ENCODE measurements at regions not wholly inside any gene's neighbourhood (a gene's known extent, or its start where the extent isn't known, plus 50 kb on each side); places are given as distances from the start of the nearest gene placed in this dataset.

DNA sequence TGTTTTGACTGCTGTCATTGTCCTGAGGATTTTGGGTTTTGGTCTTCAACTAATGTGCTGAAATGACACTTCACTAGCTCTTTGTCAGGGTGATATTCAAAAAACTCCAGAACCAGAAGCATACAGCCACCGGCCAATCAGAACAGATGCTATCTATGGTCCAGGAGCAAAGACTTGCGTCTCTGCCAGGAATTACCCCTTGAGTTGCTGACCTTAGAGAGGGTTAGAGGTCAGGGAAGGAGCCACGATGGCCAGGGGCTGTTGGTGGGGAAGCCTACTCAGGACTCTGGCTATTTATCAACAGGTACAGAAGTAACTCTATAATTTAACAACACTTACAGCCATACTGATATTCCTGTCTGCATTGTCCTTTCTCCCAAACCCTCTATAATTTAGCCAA lies 356.8 kb downstream of the EFNA5 start:
- Histone ChIP-seq H3K27ac (ENCODE audit: low read depth in 2 of 2, low read length in 1 of 2) (no peak overlapping the region), H3K36me3 (replicated peaks in 1 of 2; ENCODE audit: control insufficient read depth in 1 of 2, insufficient read depth in 2 of 2, low read length in 1 of 2) (no peaks in the 10 kb centered on the region), H3K79me2 (ENCODE audit: insufficient read depth) (no peaks in the 10 kb centered on the region), H4K20me1 (ENCODE audit: insufficient read depth) (no peaks in the 10 kb centered on the region), H3K27me3 (ENCODE audit: insufficient read depth) (no peaks in the 10 kb centered on the region), H2AFZ (ENCODE audit: low read depth) (no peak overlapping the region), H3K9me2 (no peaks in the 10 kb centered on the region), H3K9ac (no peak overlapping the region), H3K4me2 (no peak overlapping the region), H3K9me3 (no peaks in the 10 kb centered on the region), H3F3A (replicated peaks; ENCODE audit: insufficient read depth) (no peaks in the 10 kb centered on the region), H3K4me3 (ENCODE audit: low read depth in 2 of 2, low read length in 1 of 2) (no peak overlapping the region), H3K4me1 (ENCODE audit: control insufficient read depth in 1 of 2, insufficient read depth in 2 of 2, low read depth in 1 of 2, low read length in 1 of 2) (peaks cover 0 to 4% of the 10 kb centered on the region in 2 experiments; a peak in 1 of 4 replicates)
- no peak for TF ChIP-seq RAD21 (IDR thresholded peaks at IDR 0.05; ENCODE audit: low read length)
- no peak for TF ChIP-seq TCF12 (IDR thresholded peaks at IDR 0.05)
- no peak for TF ChIP-seq FOSL2 (IDR thresholded peaks at IDR 0.05; ENCODE audit: borderline replicate concordance, low read depth)
- TF ChIP-seq MAX (IDR thresholded peaks at IDR 0.05; ENCODE audit: low read depth) = no peak
- no peak for TF ChIP-seq SIN3A (IDR thresholded peaks at IDR 0.05; ENCODE audit: borderline replicate concordance, low read depth, low read length)
- no peak for TF ChIP-seq FOXJ3 (CRISPR knock-in tag; IDR thresholded peaks at IDR 0.05)
- no peak for TF ChIP-seq ELF1 (IDR thresholded peaks at IDR 0.05)
- no peak for TF ChIP-seq YY1 (IDR thresholded peaks at IDR 0.05; ENCODE audit: low read depth)
- TF ChIP-seq REST (IDR thresholded peaks at IDR 0.05; ENCODE audit: low read depth, low read length) = no peak
- TF ChIP-seq, protein P1, sequence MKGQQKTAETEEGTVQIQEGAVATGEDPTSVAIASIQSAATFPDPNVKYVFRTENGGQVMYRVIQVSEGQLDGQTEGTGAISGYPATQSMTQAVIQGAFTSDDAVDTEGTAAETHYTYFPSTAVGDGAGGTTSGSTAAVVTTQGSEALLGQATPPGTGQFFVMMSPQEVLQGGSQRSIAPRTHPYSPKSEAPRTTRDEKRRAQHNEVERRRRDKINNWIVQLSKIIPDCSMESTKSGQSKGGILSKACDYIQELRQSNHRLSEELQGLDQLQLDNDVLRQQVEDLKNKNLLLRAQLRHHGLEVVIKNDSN (IDR thresholded peaks at IDR 0.05; ENCODE audit: borderline replicate concordance, low read depth) = no peak
- TF ChIP-seq ZBTB33 (IDR thresholded peaks at IDR 0.05; ENCODE audit: borderline replicate concordance, low read depth) = no peak
- no peak for TF ChIP-seq TAF1 (IDR thresholded peaks at IDR 0.05; ENCODE audit: borderline replicate concordance, low read depth, low read length)
- no peak for TF ChIP-seq MXI1 (IDR thresholded peaks at IDR 0.05; ENCODE audit: low read depth, low read length)
- no peak for TF ChIP-seq GATA2 (CRISPR knock-in tag; IDR thresholded peaks at IDR 0.05)
- TF ChIP-seq, protein P2, sequence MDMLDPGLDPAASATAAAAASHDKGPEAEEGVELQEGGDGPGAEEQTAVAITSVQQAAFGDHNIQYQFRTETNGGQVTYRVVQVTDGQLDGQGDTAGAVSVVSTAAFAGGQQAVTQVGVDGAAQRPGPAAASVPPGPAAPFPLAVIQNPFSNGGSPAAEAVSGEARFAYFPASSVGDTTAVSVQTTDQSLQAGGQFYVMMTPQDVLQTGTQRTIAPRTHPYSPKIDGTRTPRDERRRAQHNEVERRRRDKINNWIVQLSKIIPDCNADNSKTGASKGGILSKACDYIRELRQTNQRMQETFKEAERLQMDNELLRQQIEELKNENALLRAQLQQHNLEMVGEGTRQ (IDR thresholded peaks at IDR 0.05; ENCODE audit: borderline replicate concordance, low read depth, low read length) = no peak
- TF ChIP-seq MEF2A (IDR thresholded peaks at IDR 0.05; ENCODE audit: borderline replicate concordance, low read depth) = no peak
- no peak for TF ChIP-seq GABPA (IDR thresholded peaks at IDR 0.05; ENCODE audit: low read depth)
- no peak for TF ChIP-seq CTCF (IDR thresholded peaks at IDR 0.05)
- no peak for TF ChIP-seq RCOR1 (IDR thresholded peaks at IDR 0.05; ENCODE audit: low read length)
- ChIA-PET CTCF (no interaction called here), POLR2A (no interaction called here)
- DNase-seq = no peak
- 62% methylated on average over 3 of the region's 3 CpGs for WGBS (ENCODE audit: low lambda C conversion rate)
